C4-2B (cell line): ENCODE measurements at regions not wholly inside any gene's neighbourhood (a gene's known extent, or its start where the extent isn't known, plus 50 kb on each side); places are given as distances from the start of the nearest gene placed in this dataset.

Experiments used
- H3K27ac ChIP-seq: fragments of 450-650 bp; 2 replicates; pipeline ENCODE4 v1.5.1; 2017
- ZFX ChIP-seq: fragments of 450-650 bp; IDR thresholded peaks from 2 replicates; pipeline ENCODE4 v1.6.1; 2017
- TF ChIP-seq, protein P1 (sequence below): fragments of 450-650 bp; conservative IDR thresholded peaks from 2 replicates; pipeline ENCODE4 v1.5.1; 2017; ENCODE audit warnings: mild to moderate bottlenecking

DNA sequence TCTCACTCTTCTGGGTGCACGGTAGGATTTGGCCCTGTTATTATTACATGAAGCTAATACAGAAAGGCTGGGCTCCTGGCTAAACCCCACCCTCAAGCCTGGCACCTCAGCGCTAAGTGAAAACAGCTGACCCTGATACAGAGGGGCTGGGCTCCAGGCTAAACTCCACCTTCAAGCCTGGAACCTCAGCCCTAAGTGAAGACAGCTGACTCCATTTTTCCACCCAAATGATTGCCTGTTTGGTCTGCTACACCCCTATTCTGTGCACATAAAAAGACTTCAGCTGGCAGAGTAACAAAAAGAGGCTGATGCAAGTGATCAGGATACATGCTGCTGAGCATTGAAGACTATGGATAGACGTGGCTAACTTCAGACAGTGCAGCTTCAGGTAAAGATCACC lies 148.4 kb upstream of the CLINT1 start:
- no peak for TF ChIP-seq ZFX
- TF ChIP-seq, protein P1, sequence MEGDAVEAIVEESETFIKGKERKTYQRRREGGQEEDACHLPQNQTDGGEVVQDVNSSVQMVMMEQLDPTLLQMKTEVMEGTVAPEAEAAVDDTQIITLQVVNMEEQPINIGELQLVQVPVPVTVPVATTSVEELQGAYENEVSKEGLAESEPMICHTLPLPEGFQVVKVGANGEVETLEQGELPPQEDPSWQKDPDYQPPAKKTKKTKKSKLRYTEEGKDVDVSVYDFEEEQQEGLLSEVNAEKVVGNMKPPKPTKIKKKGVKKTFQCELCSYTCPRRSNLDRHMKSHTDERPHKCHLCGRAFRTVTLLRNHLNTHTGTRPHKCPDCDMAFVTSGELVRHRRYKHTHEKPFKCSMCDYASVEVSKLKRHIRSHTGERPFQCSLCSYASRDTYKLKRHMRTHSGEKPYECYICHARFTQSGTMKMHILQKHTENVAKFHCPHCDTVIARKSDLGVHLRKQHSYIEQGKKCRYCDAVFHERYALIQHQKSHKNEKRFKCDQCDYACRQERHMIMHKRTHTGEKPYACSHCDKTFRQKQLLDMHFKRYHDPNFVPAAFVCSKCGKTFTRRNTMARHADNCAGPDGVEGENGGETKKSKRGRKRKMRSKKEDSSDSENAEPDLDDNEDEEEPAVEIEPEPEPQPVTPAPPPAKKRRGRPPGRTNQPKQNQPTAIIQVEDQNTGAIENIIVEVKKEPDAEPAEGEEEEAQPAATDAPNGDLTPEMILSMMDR = no peak

DNA sequence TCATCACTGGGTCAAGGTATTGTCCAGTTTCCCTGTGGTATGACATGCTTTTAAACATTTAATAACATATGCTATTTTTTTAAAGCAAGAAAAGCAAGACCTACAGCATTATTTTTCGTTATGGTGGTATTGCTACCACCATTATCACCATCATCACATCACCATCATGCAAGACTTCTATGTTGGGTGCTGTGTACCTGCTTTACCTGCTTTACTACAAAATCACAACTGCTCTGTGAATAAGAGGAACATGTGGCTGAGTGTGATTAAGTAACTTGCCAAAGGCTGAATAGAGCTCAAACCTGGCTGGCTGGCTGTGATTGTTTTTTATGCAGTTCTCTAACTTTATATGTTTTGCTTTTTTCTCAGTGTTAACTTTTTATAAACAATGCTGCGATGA lies 140.8 kb upstream of the CLINT1 start:
- no peak overlapping the region for H3K27ac ChIP-seq
- no peak for TF ChIP-seq ZFX
- TF ChIP-seq, protein P1 = no peak

More for the DNA sequence above, 148.4 kb upstream of the CLINT1 start:
- no peak overlapping the region for H3K27ac ChIP-seq

DNA sequence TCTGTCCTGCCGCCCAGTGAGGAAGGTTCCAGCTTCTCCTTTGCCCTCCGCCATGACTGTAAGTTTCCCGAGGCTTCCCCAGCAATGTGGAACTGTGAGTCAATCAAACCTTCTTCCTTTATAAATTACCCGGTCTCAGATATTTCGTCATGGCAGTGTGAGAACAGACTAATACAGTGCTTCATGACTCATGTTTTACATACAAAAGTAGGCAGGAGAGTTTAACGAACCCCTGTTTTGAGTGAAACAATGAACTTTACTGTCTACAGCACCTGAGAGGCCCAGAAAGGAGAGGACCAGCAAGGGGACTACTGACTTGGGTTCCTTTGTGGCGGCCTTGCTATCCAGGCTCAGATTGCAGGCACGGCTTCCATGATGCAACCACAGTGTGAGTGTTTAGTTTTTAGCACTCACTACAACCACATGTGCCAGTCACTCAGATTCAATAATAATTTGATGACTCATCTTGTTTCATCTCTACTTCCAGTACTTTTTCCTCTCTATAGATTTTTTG lies 139.1 kb upstream of the CLINT1 start:
- TF ChIP-seq ZFX = no peak
- TF ChIP-seq, protein P1 = no peak
- no peak overlapping the region for H3K27ac ChIP-seq

DNA sequence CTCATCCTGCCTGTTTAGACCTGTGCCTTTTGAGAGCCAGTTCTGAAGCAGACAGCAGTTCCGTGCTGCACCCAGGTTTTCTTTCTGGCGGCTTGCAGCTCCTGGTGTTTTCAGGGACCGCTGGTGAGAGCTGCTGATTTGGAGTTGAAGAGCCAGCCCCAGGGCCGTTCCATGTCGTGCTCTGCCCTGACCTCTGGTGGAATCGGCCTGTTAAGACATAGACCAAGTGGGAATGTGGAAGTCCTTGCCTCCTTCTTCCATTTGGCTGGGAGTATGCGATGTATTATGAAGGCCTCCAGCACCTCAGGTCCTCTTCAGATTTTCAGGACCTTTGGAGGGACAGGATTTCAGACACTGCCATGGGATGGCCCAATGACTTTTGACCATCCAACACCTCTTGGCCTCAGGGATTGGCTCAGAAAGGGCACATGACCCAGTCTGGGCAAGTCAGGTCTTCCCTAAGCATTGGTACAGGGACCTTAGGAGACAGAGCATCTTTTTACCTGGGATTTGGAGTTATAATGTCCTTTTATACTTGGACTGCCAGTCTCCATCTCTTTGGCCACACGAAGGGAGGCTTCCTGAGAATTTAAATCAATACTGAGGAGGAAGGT lies 136.1 kb upstream of the CLINT1 start:
- no peak for TF ChIP-seq ZFX
- TF ChIP-seq, protein P1 = peak; percentile 86
- H3K27ac ChIP-seq = no peak overlapping the region

DNA sequence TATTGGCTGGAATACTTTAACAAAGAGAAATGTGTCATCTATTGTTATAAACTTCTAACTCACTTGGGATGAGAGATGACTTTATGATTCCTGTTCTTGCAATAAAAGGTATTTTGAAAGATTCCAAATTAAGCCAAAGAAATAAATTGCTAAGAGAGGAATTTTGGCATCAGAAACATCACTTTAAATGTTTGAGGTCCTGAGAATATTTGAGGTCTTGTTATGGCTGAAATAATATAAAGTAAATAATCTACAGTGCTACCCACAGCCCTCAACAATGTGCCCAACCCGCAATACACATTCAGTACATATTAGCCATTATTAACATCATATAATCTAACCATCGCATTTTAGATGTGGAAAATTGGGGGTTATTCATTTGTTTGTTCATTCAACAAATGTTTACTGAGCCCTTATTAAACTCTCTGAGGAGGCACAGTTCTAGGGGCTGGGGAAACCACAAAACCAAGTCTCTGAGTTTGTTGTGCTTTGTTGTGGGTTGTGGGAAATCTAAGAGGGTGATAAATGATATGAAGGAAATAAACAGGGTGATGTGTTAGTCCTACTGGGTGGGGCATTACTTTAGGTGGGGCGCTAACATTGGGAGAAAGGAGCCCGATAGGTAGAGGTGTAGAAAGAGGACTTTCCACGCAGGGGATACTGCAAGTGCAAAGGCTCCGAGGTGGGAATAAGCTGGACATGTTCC lies 135.2 kb upstream of the CLINT1 start:
- TF ChIP-seq, protein P1 = no peak
- no peak for TF ChIP-seq ZFX
- H3K27ac ChIP-seq = no peak overlapping the region

DNA sequence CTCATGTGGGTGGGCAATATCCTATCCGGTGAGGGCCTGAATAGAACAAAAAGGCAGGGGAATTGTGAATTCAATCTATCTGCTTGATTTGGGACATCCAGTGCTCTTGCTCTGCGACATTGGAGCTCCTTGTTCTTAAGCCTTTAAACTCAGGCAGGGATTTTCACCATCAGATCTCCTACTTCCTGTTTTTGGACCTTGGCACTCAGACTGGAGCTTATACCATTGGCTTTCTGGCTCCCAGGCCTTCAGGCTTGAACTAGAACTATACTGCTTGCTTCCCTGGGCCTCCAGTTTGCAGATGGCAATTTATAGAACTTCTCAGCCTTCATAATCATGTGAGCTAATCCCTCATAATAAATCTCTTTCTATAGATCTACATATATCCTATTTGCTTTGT lies 134.3 kb upstream of the CLINT1 start:
- TF ChIP-seq ZFX = no peak
- TF ChIP-seq, protein P1 = no peak
- H3K27ac ChIP-seq = no peak overlapping the region

DNA sequence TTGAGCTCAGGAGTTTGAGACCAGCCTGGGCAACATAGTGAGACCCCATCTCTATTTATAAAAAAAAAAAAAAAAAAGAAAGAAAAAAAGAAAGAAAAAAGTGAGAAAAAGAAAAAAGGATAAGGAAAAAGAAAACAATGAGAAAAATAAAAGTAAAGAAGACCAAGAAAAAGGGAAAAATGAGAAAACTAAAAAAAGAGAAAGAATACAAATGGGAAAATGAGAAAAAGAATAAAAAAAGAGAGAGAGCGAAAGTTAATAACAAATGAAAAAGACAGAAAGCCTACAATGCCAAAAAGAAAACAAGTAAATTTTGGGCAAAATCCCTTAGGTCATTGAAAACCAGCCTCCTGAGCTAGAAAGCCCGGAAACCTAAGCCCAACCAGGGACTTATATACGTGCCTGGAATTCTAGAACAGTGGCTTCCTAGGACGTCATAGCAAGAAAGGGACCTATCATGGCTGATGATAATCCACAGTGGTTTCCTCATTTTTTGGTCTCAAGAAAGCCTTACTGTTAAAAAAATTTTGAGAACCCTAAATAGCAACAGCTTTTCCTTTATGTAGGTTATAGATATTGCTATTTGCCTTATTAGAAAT lies 131.7 kb upstream of the CLINT1 start:
- TF ChIP-seq, protein P1 = no peak
- no peak for TF ChIP-seq ZFX

More for the DNA sequence above, 131.7 kb upstream of the CLINT1 start:
- no peak overlapping the region for H3K27ac ChIP-seq
